GM23338 (cell line): ENCODE measurements at regions not wholly inside any gene's neighbourhood (a gene's known extent, or its start where the extent isn't known, plus 50 kb on each side); places are given as distances from the start of the nearest gene placed in this dataset.

Experiments
- ATAC-seq: fragments of 200-7000 bp; cut with Tn5 transposase; 3 replicates; pipeline ENCODE4 v1.9.1; 2020
- DNase-seq: peaks from one replicate; pipeline ENCODE4 v3.0.0-alpha.2; 2015; ENCODE audit warnings: low spot score
- H2AFZ ChIP-seq: fragments of 200-600 bp; sonication (generic); 2 replicates; pipeline ENCODE4 v1.8.0; 2016; ENCODE audit warnings: antibody characterized with exemption, mild to moderate bottlenecking, moderate library complexity
- H3F3A ChIP-seq: fragments of 200-600 bp; sonication (generic); replicated peaks from 2 replicates; pipeline ENCODE4 v1.8.0; 2017; ENCODE audit warnings: antibody characterized with exemption, mixed run types, low read depth
- H3K27ac ChIP-seq: fragments of 200-600 bp; sonication (generic); 2 replicates; pipeline ENCODE4 v1.6.1; 2016; ENCODE audit warnings: low read depth
- H3K27me3 ChIP-seq: fragments of 200-600 bp; sonication (generic); 2 replicates; pipeline ENCODE4 v1.8.0; 2016; ENCODE audit warnings: mild to moderate bottlenecking, mixed run types, moderate library complexity; ENCODE audit not compliant: insufficient read depth
- H3K36me3 ChIP-seq: fragments of 200-600 bp; sonication (generic); 2 replicates; pipeline ENCODE4 v1.8.0; 2016; ENCODE audit warnings: mild to moderate bottlenecking; ENCODE audit not compliant: insufficient read depth
- H3K4me1 ChIP-seq: fragments of 200-600 bp; sonication (generic); 2 replicates; pipeline ENCODE4 v1.8.0; 2016; ENCODE audit warnings: mild to moderate bottlenecking, moderate library complexity; ENCODE audit not compliant: insufficient read depth
- H3K4me2 ChIP-seq: fragments of 200-600 bp; sonication (generic); 2 replicates; pipeline ENCODE4 v1.7.1; 2017; ENCODE audit warnings: mixed run types
- H3K4me3 ChIP-seq: fragments of 200-600 bp; sonication (generic); 2 replicates; pipeline ENCODE4 v1.6.1; 2016; ENCODE audit warnings: mixed run types
- H3K79me2 ChIP-seq: fragments of 200-600 bp; sonication (generic); replicated peaks from 2 replicates; pipeline ENCODE4 v1.8.0; 2017; ENCODE audit warnings: mild to moderate bottlenecking; ENCODE audit not compliant: insufficient read depth
- H3K9me2 ChIP-seq: fragments of 200-600 bp; sonication (generic); 2 replicates; pipeline ENCODE4 v1.8.0; 2017; ENCODE audit not compliant: insufficient read depth
- H4K20me1 ChIP-seq: fragments of 200-600 bp; sonication (generic); replicated peaks from 2 replicates; pipeline ENCODE4 v1.8.0; 2017; ENCODE audit warnings: mild to moderate bottlenecking; ENCODE audit not compliant: insufficient read depth
- H3K27ac Mint-ChIP-seq: 2 replicates; pipeline ENCODE4 v1.8.0; 2020; ENCODE audit warnings: inconsistent platforms, mild to moderate bottlenecking, moderate library complexity, mixed read lengths
- H3K27me3 Mint-ChIP-seq: 3 replicates; pipeline ENCODE4 v1.8.0; 2022; ENCODE audit warnings: low read depth, mild to moderate bottlenecking, moderate library complexity, mixed read lengths, inconsistent platforms; ENCODE audit not compliant: insufficient read depth, poor library complexity
- H3K36me3 Mint-ChIP-seq: 3 replicates; pipeline ENCODE4 v1.8.0; 2021; ENCODE audit warnings: low read depth, mild to moderate bottlenecking, inconsistent platforms, moderate library complexity, mixed read lengths
- H3K4me1 Mint-ChIP-seq: 3 replicates; pipeline ENCODE4 v1.8.0; 2020; ENCODE audit warnings: mild to moderate bottlenecking, inconsistent platforms, mixed read lengths
- H3K4me3 Mint-ChIP-seq: 3 replicates; pipeline ENCODE4 v1.8.0; 2021; ENCODE audit warnings: moderate library complexity, mild to moderate bottlenecking, inconsistent platforms, mixed read lengths
- H3K9me3 Mint-ChIP-seq: 3 replicates; pipeline ENCODE4 v1.8.0; 2020; ENCODE audit warnings: moderate library complexity, mild to moderate bottlenecking, inconsistent platforms, mixed read lengths
- CREB1 ChIP-seq: fragments of 250-450 bp; sonication (Bioruptor Pico); IDR thresholded peaks from 2 replicates; pipeline ENCODE4 v1.5.0; 2020; ENCODE audit warnings: low read depth, mild to moderate bottlenecking, moderate library complexity
- EZH2phosphoT487 ChIP-seq: fragments of 200-600 bp; sonication (generic); IDR thresholded peaks from one replicate; pipeline ENCODE4 v1.8.1; 2018; ENCODE audit warnings: antibody characterized with exemption; ENCODE audit not compliant: unreplicated experiment
- JUNB ChIP-seq: IDR thresholded peaks from one replicate; pipeline ENCODE4 v1.6.1; 2016; ENCODE audit warnings: antibody characterized with exemption; ENCODE audit not compliant: unreplicated experiment
- NANOG ChIP-seq: IDR thresholded peaks from 2 replicates; pipeline ENCODE4 v1.6.1; 2016; ENCODE audit warnings: antibody characterized with exemption, borderline replicate concordance
- POLR2AphosphoS5 ChIP-seq: IDR thresholded peaks from 2 replicates; pipeline ENCODE4 v1.6.1; 2016; ENCODE audit warnings: antibody characterized with exemption, low read depth
- STAT1 ChIP-seq: IDR thresholded peaks from one replicate; pipeline ENCODE4 v1.6.1; 2016; ENCODE audit warnings: antibody characterized with exemption; ENCODE audit not compliant: unreplicated experiment
- ZNF114 ChIP-seq: fragments of 250-450 bp; sonication (Bioruptor Pico); IDR thresholded peaks from 2 replicates; pipeline ENCODE4 v1.5.0; 2020; ENCODE audit warnings: mild to moderate bottlenecking, moderate library complexity
- ZNF331 ChIP-seq: fragments of 250-450 bp; sonication (Bioruptor Pico); IDR thresholded peaks from 2 replicates; pipeline ENCODE4 v1.5.0; 2020; ENCODE audit warnings: low read depth, mild to moderate bottlenecking, moderate library complexity
- TF ChIP-seq, protein P1 (sequence below): IDR thresholded peaks from one replicate; pipeline ENCODE4 v1.6.1; 2018; ENCODE audit warnings: antibody characterized with exemption; ENCODE audit not compliant: unreplicated experiment
- TF ChIP-seq, protein P2 (sequence below): fragments of 250-450 bp; sonication (Bioruptor Pico); IDR thresholded peaks from 2 replicates; pipeline ENCODE4 v1.5.0; 2020; ENCODE audit warnings: mild to moderate bottlenecking, moderate library complexity
- TF ChIP-seq, protein P3 (sequence below): IDR thresholded peaks from 2 replicates; pipeline ENCODE4 v1.6.1; 2016; ENCODE audit warnings: antibody characterized with exemption

DNA sequence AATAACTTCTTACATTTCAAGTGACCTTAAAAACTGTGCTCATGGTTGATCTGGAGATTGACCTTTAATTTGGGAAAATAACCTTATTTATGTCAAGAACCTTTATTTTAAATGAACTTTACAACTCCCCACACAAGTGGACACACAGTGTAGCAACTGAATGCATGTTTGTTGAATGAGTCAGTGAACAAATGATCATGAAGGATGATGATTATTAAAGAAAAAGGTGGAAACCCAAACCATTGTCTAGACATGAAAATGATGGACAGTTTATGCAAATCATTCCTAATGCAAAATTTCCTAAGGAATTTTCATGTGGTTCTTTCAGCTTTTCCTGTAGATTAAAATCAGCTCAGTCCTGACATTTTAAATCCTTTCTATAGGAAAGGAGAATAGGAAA, 439.8 kb upstream of the RUNX1 start:
- Mint-ChIP-seq H3K4me3 (no peak overlapping the region), H3K27me3 (no peaks in the 10 kb centered on the region), H3K27ac (no peak overlapping the region), H3K36me3 (no peaks in the 10 kb centered on the region), H3K4me1 (no peaks in the 10 kb centered on the region), H3K9me3 (peaks cover 3% of the 10 kb centered on the region; the same call in 1 of the 3 replicates)
- Histone ChIP-seq H3K9me2 (no peaks in the 10 kb centered on the region), H3F3A (no peaks in the 10 kb centered on the region), H3K4me3 (no peak overlapping the region), H3K4me1 (no peaks in the 10 kb centered on the region), H3K79me2 (no peaks in the 10 kb centered on the region), H3K36me3 (no peaks in the 10 kb centered on the region), H3K27ac (no peak overlapping the region), H3K4me2 (no peak overlapping the region), H3K27me3 (no peaks in the 10 kb centered on the region), H4K20me1 (no peaks in the 10 kb centered on the region), H2AFZ (no peak overlapping the region)
- no peak for TF ChIP-seq POLR2AphosphoS5
- ATAC-seq (no peak), DNase-seq (no peak)

DNA sequence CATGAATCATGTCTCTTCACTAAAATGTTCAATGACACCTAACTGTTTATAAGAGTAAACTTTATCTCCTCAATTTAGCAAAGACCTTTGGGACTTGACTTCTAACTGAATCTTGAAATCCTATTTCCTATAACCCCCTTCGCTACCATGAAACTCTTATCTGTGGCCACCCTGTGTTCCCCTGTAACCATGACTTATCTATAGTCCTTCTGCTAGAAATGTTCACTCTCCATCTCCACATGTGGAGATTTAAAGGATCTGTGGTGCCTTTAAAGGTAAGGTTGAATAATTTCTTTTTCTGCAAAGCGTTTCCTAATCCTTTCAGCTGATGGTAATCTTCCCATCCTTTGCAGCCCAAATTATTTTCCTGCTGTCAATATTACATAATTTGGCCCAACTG, 436.3 kb upstream of the RUNX1 start:
- H3F3A ChIP-seq = no peaks in the 10 kb centered on the region
- 0 out of 2 replicates have a peak, but pooled peaks cover 4% of the 10 kb centered on the region for H3K9me2 ChIP-seq
- no peaks in the 10 kb centered on the region for H3K9me3 Mint-ChIP-seq
- no peaks in the 10 kb centered on the region for H3K79me2 ChIP-seq
- no peaks in the 10 kb centered on the region for H3K4me1 Mint-ChIP-seq
- no peak overlapping the region for H3K27ac ChIP-seq
- H3K36me3 ChIP-seq = 0 out of 2 replicates have a peak, but pooled peaks cover 5% of the 10 kb centered on the region
- H3K27me3 Mint-ChIP-seq = no peaks in the 10 kb centered on the region
- H3K4me3 ChIP-seq = no peak overlapping the region
- H3K4me2 ChIP-seq = no peak overlapping the region
- H3K27ac Mint-ChIP-seq = no peak overlapping the region
- no peak overlapping the region for H3K4me3 Mint-ChIP-seq
- H4K20me1 ChIP-seq = no peaks in the 10 kb centered on the region
- DNase-seq (no peak), ATAC-seq (no peak)
- H3K36me3 Mint-ChIP-seq = no peaks in the 10 kb centered on the region; the same call in 2 of the 3 replicates
- H3K4me1 ChIP-seq = no peaks in the 10 kb centered on the region
- no peaks in the 10 kb centered on the region for H3K27me3 ChIP-seq
- no peak overlapping the region for H2AFZ ChIP-seq
- TF ChIP-seq, protein P1, sequence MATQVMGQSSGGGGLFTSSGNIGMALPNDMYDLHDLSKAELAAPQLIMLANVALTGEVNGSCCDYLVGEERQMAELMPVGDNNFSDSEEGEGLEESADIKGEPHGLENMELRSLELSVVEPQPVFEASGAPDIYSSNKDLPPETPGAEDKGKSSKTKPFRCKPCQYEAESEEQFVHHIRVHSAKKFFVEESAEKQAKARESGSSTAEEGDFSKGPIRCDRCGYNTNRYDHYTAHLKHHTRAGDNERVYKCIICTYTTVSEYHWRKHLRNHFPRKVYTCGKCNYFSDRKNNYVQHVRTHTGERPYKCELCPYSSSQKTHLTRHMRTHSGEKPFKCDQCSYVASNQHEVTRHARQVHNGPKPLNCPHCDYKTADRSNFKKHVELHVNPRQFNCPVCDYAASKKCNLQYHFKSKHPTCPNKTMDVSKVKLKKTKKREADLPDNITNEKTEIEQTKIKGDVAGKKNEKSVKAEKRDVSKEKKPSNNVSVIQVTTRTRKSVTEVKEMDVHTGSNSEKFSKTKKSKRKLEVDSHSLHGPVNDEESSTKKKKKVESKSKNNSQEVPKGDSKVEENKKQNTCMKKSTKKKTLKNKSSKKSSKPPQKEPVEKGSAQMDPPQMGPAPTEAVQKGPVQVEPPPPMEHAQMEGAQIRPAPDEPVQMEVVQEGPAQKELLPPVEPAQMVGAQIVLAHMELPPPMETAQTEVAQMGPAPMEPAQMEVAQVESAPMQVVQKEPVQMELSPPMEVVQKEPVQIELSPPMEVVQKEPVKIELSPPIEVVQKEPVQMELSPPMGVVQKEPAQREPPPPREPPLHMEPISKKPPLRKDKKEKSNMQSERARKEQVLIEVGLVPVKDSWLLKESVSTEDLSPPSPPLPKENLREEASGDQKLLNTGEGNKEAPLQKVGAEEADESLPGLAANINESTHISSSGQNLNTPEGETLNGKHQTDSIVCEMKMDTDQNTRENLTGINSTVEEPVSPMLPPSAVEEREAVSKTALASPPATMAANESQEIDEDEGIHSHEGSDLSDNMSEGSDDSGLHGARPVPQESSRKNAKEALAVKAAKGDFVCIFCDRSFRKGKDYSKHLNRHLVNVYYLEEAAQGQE = no peak
- no peak for TF ChIP-seq NANOG
- no peak for TF ChIP-seq ZNF114
- TF ChIP-seq EZH2phosphoT487 = no peak
- TF ChIP-seq, protein P2, sequence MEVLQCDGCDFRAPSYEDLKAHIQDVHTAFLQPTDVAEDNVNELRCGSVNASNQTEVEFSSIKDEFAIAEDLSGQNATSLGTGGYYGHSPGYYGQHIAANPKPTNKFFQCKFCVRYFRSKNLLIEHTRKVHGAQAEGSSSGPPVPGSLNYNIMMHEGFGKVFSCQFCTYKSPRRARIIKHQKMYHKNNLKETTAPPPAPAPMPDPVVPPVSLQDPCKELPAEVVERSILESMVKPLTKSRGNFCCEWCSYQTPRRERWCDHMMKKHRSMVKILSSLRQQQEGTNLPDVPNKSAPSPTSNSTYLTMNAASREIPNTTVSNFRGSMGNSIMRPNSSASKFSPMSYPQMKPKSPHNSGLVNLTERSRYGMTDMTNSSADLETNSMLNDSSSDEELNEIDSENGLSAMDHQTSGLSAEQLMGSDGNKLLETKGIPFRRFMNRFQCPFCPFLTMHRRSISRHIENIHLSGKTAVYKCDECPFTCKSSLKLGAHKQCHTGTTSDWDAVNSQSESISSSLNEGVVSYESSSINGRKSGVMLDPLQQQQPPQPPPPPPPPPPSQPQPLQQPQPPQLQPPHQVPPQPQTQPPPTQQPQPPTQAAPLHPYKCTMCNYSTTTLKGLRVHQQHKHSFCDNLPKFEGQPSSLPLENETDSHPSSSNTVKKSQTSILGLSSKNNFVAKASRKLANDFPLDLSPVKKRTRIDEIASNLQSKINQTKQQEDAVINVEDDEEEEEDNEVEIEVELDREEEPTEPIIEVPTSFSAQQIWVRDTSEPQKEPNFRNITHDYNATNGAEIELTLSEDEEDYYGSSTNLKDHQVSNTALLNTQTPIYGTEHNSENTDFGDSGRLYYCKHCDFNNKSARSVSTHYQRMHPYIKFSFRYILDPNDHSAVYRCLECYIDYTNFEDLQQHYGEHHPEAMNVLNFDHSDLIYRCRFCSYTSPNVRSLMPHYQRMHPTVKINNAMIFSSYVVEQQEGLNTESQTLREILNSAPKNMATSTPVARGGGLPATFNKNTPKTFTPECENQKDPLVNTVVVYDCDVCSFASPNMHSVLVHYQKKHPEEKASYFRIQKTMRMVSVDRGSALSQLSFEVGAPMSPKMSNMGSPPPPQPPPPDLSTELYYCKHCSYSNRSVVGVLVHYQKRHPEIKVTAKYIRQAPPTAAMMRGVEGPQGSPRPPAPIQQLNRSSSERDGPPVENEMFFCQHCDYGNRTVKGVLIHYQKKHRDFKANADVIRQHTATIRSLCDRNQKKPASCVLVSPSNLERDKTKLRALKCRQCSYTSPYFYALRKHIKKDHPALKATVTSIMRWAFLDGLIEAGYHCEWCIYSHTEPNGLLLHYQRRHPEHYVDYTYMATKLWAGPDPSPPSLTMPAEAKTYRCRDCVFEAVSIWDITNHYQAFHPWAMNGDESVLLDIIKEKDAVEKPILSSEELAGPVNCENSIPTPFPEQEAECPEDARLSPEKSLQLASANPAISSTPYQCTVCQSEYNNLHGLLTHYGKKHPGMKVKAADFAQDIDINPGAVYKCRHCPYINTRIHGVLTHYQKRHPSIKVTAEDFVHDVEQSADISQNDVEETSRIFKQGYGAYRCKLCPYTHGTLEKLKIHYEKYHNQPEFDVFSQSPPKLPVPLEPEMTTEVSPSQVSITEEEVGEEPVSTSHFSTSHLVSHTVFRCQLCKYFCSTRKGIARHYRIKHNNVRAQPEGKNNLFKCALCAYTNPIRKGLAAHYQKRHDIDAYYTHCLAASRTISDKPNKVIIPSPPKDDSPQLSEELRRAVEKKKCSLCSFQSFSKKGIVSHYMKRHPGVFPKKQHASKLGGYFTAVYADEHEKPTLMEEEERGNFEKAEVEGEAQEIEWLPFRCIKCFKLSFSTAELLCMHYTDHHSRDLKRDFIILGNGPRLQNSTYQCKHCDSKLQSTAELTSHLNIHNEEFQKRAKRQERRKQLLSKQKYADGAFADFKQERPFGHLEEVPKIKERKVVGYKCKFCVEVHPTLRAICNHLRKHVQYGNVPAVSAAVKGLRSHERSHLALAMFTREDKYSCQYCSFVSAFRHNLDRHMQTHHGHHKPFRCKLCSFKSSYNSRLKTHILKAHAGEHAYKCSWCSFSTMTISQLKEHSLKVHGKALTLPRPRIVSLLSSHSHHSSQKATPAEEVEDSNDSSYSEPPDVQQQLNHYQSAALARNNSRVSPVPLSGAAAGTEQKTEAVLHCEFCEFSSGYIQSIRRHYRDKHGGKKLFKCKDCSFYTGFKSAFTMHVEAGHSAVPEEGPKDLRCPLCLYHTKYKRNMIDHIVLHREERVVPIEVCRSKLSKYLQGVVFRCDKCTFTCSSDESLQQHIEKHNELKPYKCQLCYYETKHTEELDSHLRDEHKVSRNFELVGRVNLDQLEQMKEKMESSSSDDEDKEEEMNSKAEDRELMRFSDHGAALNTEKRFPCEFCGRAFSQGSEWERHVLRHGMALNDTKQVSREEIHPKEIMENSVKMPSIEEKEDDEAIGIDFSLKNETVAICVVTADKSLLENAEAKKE (CRISPR knock-in tag) = no peak
- TF ChIP-seq, protein P3, sequence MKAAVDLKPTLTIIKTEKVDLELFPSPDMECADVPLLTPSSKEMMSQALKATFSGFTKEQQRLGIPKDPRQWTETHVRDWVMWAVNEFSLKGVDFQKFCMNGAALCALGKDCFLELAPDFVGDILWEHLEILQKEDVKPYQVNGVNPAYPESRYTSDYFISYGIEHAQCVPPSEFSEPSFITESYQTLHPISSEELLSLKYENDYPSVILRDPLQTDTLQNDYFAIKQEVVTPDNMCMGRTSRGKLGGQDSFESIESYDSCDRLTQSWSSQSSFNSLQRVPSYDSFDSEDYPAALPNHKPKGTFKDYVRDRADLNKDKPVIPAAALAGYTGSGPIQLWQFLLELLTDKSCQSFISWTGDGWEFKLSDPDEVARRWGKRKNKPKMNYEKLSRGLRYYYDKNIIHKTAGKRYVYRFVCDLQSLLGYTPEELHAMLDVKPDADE = no peak
- no peak for TF ChIP-seq CREB1 (CRISPR knock-in tag)
- no peak for TF ChIP-seq JUNB
- TF ChIP-seq STAT1 = no peak
- no peak for TF ChIP-seq ZNF331 (CRISPR knock-in tag)
